ENCODE measurements at regions not wholly inside any gene's neighbourhood (a gene's known extent, or its start where the extent isn't known, plus 50 kb on each side); places are given as distances from the start of the nearest gene placed in this dataset.

- TF ChIP-seq, protein P1, sequence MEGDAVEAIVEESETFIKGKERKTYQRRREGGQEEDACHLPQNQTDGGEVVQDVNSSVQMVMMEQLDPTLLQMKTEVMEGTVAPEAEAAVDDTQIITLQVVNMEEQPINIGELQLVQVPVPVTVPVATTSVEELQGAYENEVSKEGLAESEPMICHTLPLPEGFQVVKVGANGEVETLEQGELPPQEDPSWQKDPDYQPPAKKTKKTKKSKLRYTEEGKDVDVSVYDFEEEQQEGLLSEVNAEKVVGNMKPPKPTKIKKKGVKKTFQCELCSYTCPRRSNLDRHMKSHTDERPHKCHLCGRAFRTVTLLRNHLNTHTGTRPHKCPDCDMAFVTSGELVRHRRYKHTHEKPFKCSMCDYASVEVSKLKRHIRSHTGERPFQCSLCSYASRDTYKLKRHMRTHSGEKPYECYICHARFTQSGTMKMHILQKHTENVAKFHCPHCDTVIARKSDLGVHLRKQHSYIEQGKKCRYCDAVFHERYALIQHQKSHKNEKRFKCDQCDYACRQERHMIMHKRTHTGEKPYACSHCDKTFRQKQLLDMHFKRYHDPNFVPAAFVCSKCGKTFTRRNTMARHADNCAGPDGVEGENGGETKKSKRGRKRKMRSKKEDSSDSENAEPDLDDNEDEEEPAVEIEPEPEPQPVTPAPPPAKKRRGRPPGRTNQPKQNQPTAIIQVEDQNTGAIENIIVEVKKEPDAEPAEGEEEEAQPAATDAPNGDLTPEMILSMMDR (conservative IDR thresholded peaks at IDR 0.05; ENCODE audit: low read depth, low read length) = no peak
- TF ChIP-seq EZH2 (IDR thresholded peaks at IDR 0.05; ENCODE audit: low read length, unreplicated experiment) = no peak
- no peak for TF ChIP-seq EZH2phosphoT487 (IDR thresholded peaks at IDR 0.05; ENCODE audit: borderline replicate concordance, low read length)
Measured at GRCh38 chr10:62688971-62689700, 115.4 kb upstream of the ADO start.
